B cell (primary cell): ENCODE measurements at regions not wholly inside any gene's neighbourhood (a gene's known extent, or its start where the extent isn't known, plus 50 kb on each side); places are given as distances from the start of the nearest gene placed in this dataset.

ENCODE experiments used
- ATAC-seq: fragments of 200-7000 bp; cut with Tn5 transposase; one replicate; pipeline ENCODE4 v1.10.0; 2021; ENCODE audit warnings: low read depth, mild to moderate bottlenecking, moderate number of reproducible peaks, moderate library complexity
- CTCF ChIA-PET: fragments of 350-600 bp; sonication (Branson Sonifier 250); formaldehyde crosslinking; loops from one replicate; lab custom pipeline; 2021; ENCODE audit warnings: antibody characterized with exemption, inconsistent platforms; lab: Charles Lee
- POLR2A ChIA-PET: fragments of 350-600 bp; sonication (Branson Sonifier 250); formaldehyde crosslinking; loops from one replicate; lab custom pipeline; 2021; ENCODE audit warnings: antibody characterized with exemption; lab: Charles Lee
- DNase-seq: peaks from one replicate; pipeline ENCODE4 v3.0.0; 2013
- H2AFZ ChIP-seq: 2 replicates; pipeline ENCODE4 v1.6.1; 2012; ENCODE audit warnings: mild to moderate bottlenecking, low read depth, low read length; ENCODE audit not compliant: insufficient read depth, poor library complexity, severe bottlenecking
- H3K27ac ChIP-seq, 2 donors: 1 replicate in 1 of 2; 2 replicates in 1 of 2; pipeline ENCODE4 v1.5.1; 2012 to 2013; ENCODE audit warnings: low read length in 2 of 2, mild to moderate bottlenecking in 2 of 2, moderate library complexity in 1 of 2
- H3K27me3 ChIP-seq, 4 experiments: fragments of 200-600 bp in 1 of 4; sonication (generic) in 1 of 4; replicated peaks in 1 of 4; 1 replicate in 2 of 4; 2 replicates in 2 of 4; pipeline versions ENCODE4 v1.6.1 to v1.7.0; 2013 to 2016; ENCODE audit warnings: low read length in 3 of 4, mild to moderate bottlenecking in 2 of 4, mixed read lengths in 1 of 4, moderate library complexity in 1 of 4; ENCODE audit not compliant: insufficient read depth in 4 of 4, control insufficient read depth in 3 of 4; ENCODE audit errors: control extremely low read depth in 1 of 4
- H3K36me3 ChIP-seq, 2 experiments: replicated peaks in 1 of 2; 1 replicate in 1 of 2; 2 replicates in 1 of 2; pipeline versions ENCODE4 v1.6.1 to v1.7.1; 2013; ENCODE audit warnings: low read length in 1 of 2; ENCODE audit not compliant: insufficient read depth in 2 of 2, control insufficient read depth in 1 of 2; ENCODE audit errors: control extremely low read depth in 1 of 2, extremely low read depth in 1 of 2
- H3K4me1 ChIP-seq, 2 donors: fragments of 200-600 bp in 1 of 2; sonication (generic) in 1 of 2; 1 replicate in 1 of 2; 2 replicates in 1 of 2; pipeline versions ENCODE4 v1.5.1 to v1.6.1; 2013 to 2017; ENCODE audit warnings: low read length in 2 of 2; ENCODE audit not compliant: control insufficient read depth in 2 of 2, insufficient read depth in 2 of 2
- H3K4me2 ChIP-seq: replicated peaks from 2 replicates; pipeline ENCODE3; 2012; ENCODE audit warnings: mild to moderate bottlenecking, low read depth, low read length; ENCODE audit not compliant: poor library complexity, severe bottlenecking
- H3K4me3 ChIP-seq, 5 experiments: fragments of 200-600 bp in 1 of 5; sonication (generic) in 1 of 5; 1 replicate in 3 of 5; 2 replicates in 2 of 5; pipeline versions ENCODE4 v1.5.1 to v1.7.0; 2011 to 2016; ENCODE audit warnings: low read length in 4 of 5, mild to moderate bottlenecking in 4 of 5, low read depth in 2 of 5, control low read depth in 1 of 5, moderate library complexity in 1 of 5; ENCODE audit not compliant: insufficient read depth in 1 of 5; ENCODE audit errors: control extremely low read depth in 1 of 5, extremely low read depth in 1 of 5
- H3K79me2 ChIP-seq: fragments of 200-600 bp; sonication (generic); one replicate; pipeline ENCODE4 v1.6.0; 2016; ENCODE audit warnings: low read length; ENCODE audit not compliant: control insufficient read depth, insufficient read depth
- H3K9ac ChIP-seq: fragments of 200-600 bp; sonication (generic); 2 replicates; pipeline ENCODE4 v1.6.1; 2017; ENCODE audit warnings: mild to moderate bottlenecking, low read length, moderate library complexity
- H3K9me3 ChIP-seq, 3 donors: one replicate each; pipeline versions ENCODE4 v1.6.1 to v1.7.1; 2013; ENCODE audit warnings: low read length in 2 of 3; ENCODE audit not compliant: control insufficient read depth in 2 of 3, insufficient read depth in 1 of 3; ENCODE audit errors: control extremely low read depth in 1 of 3
- H4K20me1 ChIP-seq: 2 replicates; pipeline ENCODE4 v1.6.0; 2012; ENCODE audit warnings: mild to moderate bottlenecking, low read length; ENCODE audit not compliant: insufficient read depth, control insufficient read depth, poor library complexity, severe bottlenecking
- H3K27ac Mint-ChIP-seq: one replicate; pipeline ENCODE4 v1.8.0; 2021; ENCODE audit warnings: mixed read lengths
- H3K27me3 Mint-ChIP-seq: one replicate; pipeline ENCODE4 v1.8.0; 2021; ENCODE audit warnings: mixed read lengths
- H3K4me1 Mint-ChIP-seq: one replicate; pipeline ENCODE4 v1.8.0; 2021; ENCODE audit warnings: mixed read lengths
- H3K4me3 Mint-ChIP-seq: one replicate; pipeline ENCODE4 v1.8.0; 2021; ENCODE audit warnings: mixed read lengths
- H3K9me3 Mint-ChIP-seq: one replicate; pipeline ENCODE4 v1.8.0; 2022; ENCODE audit warnings: mixed read lengths; ENCODE audit not compliant: insufficient read depth
- EZH2 ChIP-seq: IDR thresholded peaks from 2 replicates; pipeline ENCODE4 v1.6.1; 2012; ENCODE audit warnings: borderline replicate concordance, low read depth, mild to moderate bottlenecking, moderate library complexity, low read length; ENCODE audit not compliant: insufficient read depth, poor library complexity, severe bottlenecking
- WGBS: methylation state at CpG from one replicate; pipeline ENCODE4 v1.1.5; 2013; ENCODE audit warnings: missing lambda C conversion rate; ENCODE audit not compliant: insufficient coverage; 5-methylcytosine and 5-hydroxymethylcytosine counted together
- intact Hi-C: fragments of 100-400 bp; cut with micrococcal nuclease; formaldehyde crosslinking; loops from one replicate; pipeline ENCODE4 v1.10.0; 2022
- TF ChIP-seq, protein P1 (sequence below): fragments of 200-600 bp; IDR thresholded peaks from one replicate; pipeline ENCODE4 v1.8.0; 2022; ENCODE audit warnings: antibody characterized with exemption, mild to moderate bottlenecking

DNA sequence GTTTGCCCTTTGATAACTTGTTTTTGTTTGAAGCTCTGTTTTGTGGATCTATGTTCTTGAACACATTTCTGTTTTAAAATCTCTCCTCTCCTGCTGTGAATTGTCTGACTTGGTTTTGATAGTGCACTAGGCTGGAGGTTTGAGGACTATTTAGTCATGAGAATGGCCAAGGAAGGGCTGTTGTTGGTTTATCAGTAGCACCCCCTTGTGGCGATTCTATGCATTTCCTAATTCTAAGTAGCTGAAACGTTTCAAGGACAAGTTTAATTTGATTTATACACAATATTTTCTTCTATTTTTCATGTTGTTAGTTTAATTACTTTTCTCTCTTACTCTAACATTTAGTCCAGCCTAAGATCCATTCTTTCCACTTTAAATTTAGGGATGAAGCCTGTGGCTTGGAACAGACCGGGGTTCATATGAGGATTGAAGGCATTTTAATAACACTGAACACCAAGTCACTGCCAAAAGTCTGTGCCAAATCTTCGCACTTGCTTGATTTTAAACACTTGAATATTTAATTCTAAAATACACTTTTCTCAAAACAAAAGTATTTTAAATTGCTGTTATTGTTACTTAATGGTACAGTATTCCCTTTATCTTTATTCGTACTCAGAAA, 166.0 kb downstream of the SOCS6 start:
- H3K27ac ChIP-seq = no peak overlapping the region
- Mint-ChIP-seq H3K27me3 (no peaks in the 10 kb centered on the region), H3K4me1 (no peaks in the 10 kb centered on the region), H3K27ac (no peak overlapping the region), H3K9me3 (no peaks in the 10 kb centered on the region), H3K4me3 (no peak overlapping the region)
- intact Hi-C loops = no loop called here
- H3K27me3 ChIP-seq = peaks cover 0 to 4% (median 0%) of the 10 kb centered on the region in 4 experiments
- H3K36me3 ChIP-seq = no peaks in the 10 kb centered on the region
- TF ChIP-seq EZH2 = no peak
- TF ChIP-seq, protein P1, sequence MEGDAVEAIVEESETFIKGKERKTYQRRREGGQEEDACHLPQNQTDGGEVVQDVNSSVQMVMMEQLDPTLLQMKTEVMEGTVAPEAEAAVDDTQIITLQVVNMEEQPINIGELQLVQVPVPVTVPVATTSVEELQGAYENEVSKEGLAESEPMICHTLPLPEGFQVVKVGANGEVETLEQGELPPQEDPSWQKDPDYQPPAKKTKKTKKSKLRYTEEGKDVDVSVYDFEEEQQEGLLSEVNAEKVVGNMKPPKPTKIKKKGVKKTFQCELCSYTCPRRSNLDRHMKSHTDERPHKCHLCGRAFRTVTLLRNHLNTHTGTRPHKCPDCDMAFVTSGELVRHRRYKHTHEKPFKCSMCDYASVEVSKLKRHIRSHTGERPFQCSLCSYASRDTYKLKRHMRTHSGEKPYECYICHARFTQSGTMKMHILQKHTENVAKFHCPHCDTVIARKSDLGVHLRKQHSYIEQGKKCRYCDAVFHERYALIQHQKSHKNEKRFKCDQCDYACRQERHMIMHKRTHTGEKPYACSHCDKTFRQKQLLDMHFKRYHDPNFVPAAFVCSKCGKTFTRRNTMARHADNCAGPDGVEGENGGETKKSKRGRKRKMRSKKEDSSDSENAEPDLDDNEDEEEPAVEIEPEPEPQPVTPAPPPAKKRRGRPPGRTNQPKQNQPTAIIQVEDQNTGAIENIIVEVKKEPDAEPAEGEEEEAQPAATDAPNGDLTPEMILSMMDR = peak; percentile 74
- H2AFZ ChIP-seq = no peak overlapping the region
- WGBS = no CpG with 5 or more reads among the region's 5 CpGs
- CTCF ChIA-PET = interaction anchor here (1.7 kb wide), 1 partner anchor 8 kb away, joined by 5 read pairs; no protein-coding TSS in a partner anchor
- ATAC-seq (no peak), DNase-seq (peak; percentile 34)
- POLR2A ChIA-PET = no interaction called here
- H3K4me3 ChIP-seq = no peak overlapping the region
- H3K9ac ChIP-seq = no peak overlapping the region
- H3K79me2 ChIP-seq = no peaks in the 10 kb centered on the region
- H4K20me1 ChIP-seq = no peaks in the 10 kb centered on the region
- H3K4me1 ChIP-seq = no peaks in the 10 kb centered on the region
- no peaks in the 10 kb centered on the region for H3K9me3 ChIP-seq
- H3K4me2 ChIP-seq = no peak overlapping the region

DNA sequence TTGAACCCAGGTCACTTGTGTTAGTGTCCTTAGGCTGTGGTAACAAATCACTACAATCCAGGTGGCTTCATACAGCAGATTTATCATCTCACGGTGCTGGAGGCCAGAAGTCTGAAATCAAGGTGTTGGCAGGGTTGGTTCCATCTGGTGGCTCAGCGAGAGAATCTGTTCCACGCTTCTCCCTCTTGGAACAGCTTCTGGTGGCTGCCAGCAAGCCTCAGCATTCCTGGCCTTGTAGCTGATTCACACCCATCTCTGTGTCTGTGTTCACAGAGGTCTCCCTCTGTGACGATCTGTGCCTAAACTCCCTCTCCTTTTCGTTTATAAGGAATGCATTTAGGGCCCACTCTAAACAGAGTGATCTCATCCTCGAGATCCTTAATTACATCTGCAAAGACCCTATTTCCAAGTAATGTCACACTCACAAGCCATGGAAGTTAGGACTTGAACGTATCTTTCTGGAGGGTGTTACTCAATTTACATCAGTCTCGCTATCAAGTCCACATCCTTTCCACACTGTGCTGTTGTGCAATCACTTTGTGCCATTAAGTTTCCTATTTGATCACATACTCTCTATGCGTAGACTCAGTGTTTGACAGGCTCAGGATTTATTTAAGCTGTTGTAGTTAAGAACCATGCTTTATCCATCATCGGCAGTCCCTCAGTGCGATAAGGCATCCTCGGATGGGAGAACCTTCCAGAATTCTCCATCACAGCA, 164.4 kb downstream of the SOCS6 start:
- no peak overlapping the region for H2AFZ ChIP-seq
- H3K27me3 Mint-ChIP-seq = no peaks in the 10 kb centered on the region
- H3K9me3 ChIP-seq = no peaks in the 10 kb centered on the region
- intact Hi-C loops = no loop called here
- H4K20me1 ChIP-seq = no peaks in the 10 kb centered on the region
- ChIA-PET CTCF (interaction anchor here (1.0 to 1.6 kb wide), 5 partner anchors 9 to 282 kb away, joined by 4 to 6 read pairs (median 5); no protein-coding TSS in a partner anchor), POLR2A (no interaction called here)
- no peaks in the 10 kb centered on the region for H3K4me1 Mint-ChIP-seq
- no peak for TF ChIP-seq EZH2
- TF ChIP-seq, protein P1 = no peak
- DNase-seq = no peak
- H3K9ac ChIP-seq = no peak overlapping the region
- no peak for ATAC-seq
- H3K36me3 ChIP-seq = no peaks in the 10 kb centered on the region
- H3K27me3 ChIP-seq = no peaks in the 10 kb centered on the region
- H3K4me3 Mint-ChIP-seq = no peak overlapping the region
- no peaks in the 10 kb centered on the region for H3K9me3 Mint-ChIP-seq
- H3K4me1 ChIP-seq = no peaks in the 10 kb centered on the region
- no peak overlapping the region for H3K4me2 ChIP-seq
- H3K27ac Mint-ChIP-seq = no peak overlapping the region
- H3K79me2 ChIP-seq = no peaks in the 10 kb centered on the region
- H3K4me3 ChIP-seq = no peak overlapping the region
- no peak overlapping the region for H3K27ac ChIP-seq
- WGBS = 93% methylated on average over 5 of the region's 12 CpGs
